CD14-positive monocyte (primary cell): ENCODE measurements at regions not wholly inside any gene's neighbourhood (a gene's known extent, or its start where the extent isn't known, plus 50 kb on each side); places are given as distances from the start of the nearest gene placed in this dataset.

ENCODE experiments used
- DNase-seq, 3 donors: peaks; one replicate each; pipeline ENCODE4 v3.0.0-alpha.2; 2011 to 2022
- H2AFZ ChIP-seq: 2 replicates; pipeline ENCODE4 v1.6.0; 2012; ENCODE audit warnings: mild to moderate bottlenecking, low read depth, low read length, inconsistent platforms; ENCODE audit not compliant: insufficient read depth, poor library complexity, severe bottlenecking
- H3K27ac ChIP-seq, 2 donors: 1 replicate in 1 of 2; 2 replicates in 1 of 2; pipeline ENCODE4 v1.5.1; 2012 to 2013; ENCODE audit warnings: low read length in 2 of 2, control low read depth in 1 of 2, inconsistent platforms in 1 of 2, low read depth in 1 of 2, mild to moderate bottlenecking in 1 of 2
- H3K27me3 ChIP-seq, 2 donors: one replicate each; pipeline versions ENCODE4 v1.6.0 to v1.6.1; 2011 to 2013; ENCODE audit warnings: low read length in 2 of 2; ENCODE audit not compliant: control insufficient read depth in 2 of 2, insufficient read depth in 2 of 2
- H3K36me3 ChIP-seq, 2 donors: replicated peaks in 1 of 2; 1 replicate in 1 of 2; 2 replicates in 1 of 2; pipeline versions ENCODE4 v1.5.1 to v1.6.1; 2012 to 2013; ENCODE audit warnings: low read length in 2 of 2, control low read depth in 1 of 2, inconsistent platforms in 1 of 2, mild to moderate bottlenecking in 1 of 2; ENCODE audit not compliant: insufficient read depth in 2 of 2, control insufficient read depth in 1 of 2
- H3K4me1 ChIP-seq, 2 donors: 1 replicate in 1 of 2; 2 replicates in 1 of 2; pipeline versions ENCODE4 v1.5.1 to v1.6.1; 2012 to 2013; ENCODE audit warnings: low read length in 2 of 2, control low read depth in 1 of 2, inconsistent platforms in 1 of 2, mild to moderate bottlenecking in 1 of 2, moderate library complexity in 1 of 2; ENCODE audit not compliant: insufficient read depth in 2 of 2, control insufficient read depth in 1 of 2
- H3K4me2 ChIP-seq: replicated peaks from 2 replicates; pipeline ENCODE3; 2012; ENCODE audit warnings: low read length, moderate library complexity, mild to moderate bottlenecking; ENCODE audit not compliant: poor library complexity, severe bottlenecking; ENCODE audit errors: extremely low read depth
- H3K4me3 ChIP-seq, 3 experiments: fragments of 200-600 bp in 1 of 3; sonication (generic) in 1 of 3; replicated peaks in 1 of 3; 1 replicate in 2 of 3; 2 replicates in 1 of 3; pipeline ENCODE4 v1.5.1; 2011 to 2013; ENCODE audit warnings: low read length in 3 of 3, mild to moderate bottlenecking in 3 of 3, control low read depth in 2 of 3, low read depth in 2 of 3, inconsistent platforms in 1 of 3, moderate library complexity in 1 of 3
- H3K79me2 ChIP-seq: 2 replicates; pipeline ENCODE4 v1.6.0; 2012; ENCODE audit warnings: mild to moderate bottlenecking, control low read depth, inconsistent platforms, low read length, moderate library complexity; ENCODE audit not compliant: insufficient read depth
- H3K9ac ChIP-seq: 2 replicates; pipeline ENCODE4 v1.6.0; 2017; ENCODE audit warnings: low read length, mild to moderate bottlenecking; ENCODE audit not compliant: insufficient read depth, poor library complexity, severe bottlenecking
- H3K9me3 ChIP-seq, 2 donors: replicated peaks in 1 of 2; 1 replicate in 1 of 2; 2 replicates in 1 of 2; pipeline versions ENCODE4 v1.5.1 to v1.6.1; 2012 to 2013; ENCODE audit warnings: low read length in 2 of 2, control low read depth in 1 of 2; ENCODE audit not compliant: control insufficient read depth in 1 of 2, insufficient read depth in 1 of 2
- H4K20me1 ChIP-seq: 2 replicates; pipeline ENCODE4 v1.6.0; 2012; ENCODE audit warnings: mild to moderate bottlenecking, low read length, control low read depth, moderate library complexity; ENCODE audit not compliant: insufficient read depth
- H3K27ac Mint-ChIP-seq, 7 donors: one replicate each; pipeline ENCODE4 v1.8.0; 2020; ENCODE audit warnings: mild to moderate bottlenecking in 7 of 7, mixed read lengths in 7 of 7, moderate library complexity in 6 of 7, inconsistent platforms in 2 of 7
- H3K27me3 Mint-ChIP-seq, 3 donors: one replicate each; pipeline ENCODE4 v1.8.0; 2021 to 2022; ENCODE audit warnings: low read depth in 3 of 3, mild to moderate bottlenecking in 3 of 3, mixed read lengths in 3 of 3, moderate library complexity in 3 of 3, inconsistent platforms in 1 of 3
- H3K36me3 Mint-ChIP-seq, 2 donors: one replicate each; pipeline ENCODE4 v1.8.0; 2020; ENCODE audit warnings: mixed read lengths in 2 of 2, inconsistent platforms in 1 of 2, mild to moderate bottlenecking in 1 of 2
- H3K4me1 Mint-ChIP-seq: one replicate; pipeline ENCODE4 v1.8.0; 2020; ENCODE audit warnings: mild to moderate bottlenecking, mixed read lengths
- H3K4me3 Mint-ChIP-seq, 2 donors: one replicate each; pipeline ENCODE4 v1.8.0; 2020; ENCODE audit warnings: mild to moderate bottlenecking in 2 of 2, mixed read lengths in 2 of 2, moderate library complexity in 1 of 2
- H3K9me3 Mint-ChIP-seq, 7 donors: one replicate each; pipeline ENCODE4 v1.8.0; 2020 to 2022; ENCODE audit warnings: mixed read lengths in 7 of 7, mild to moderate bottlenecking in 6 of 7, moderate library complexity in 6 of 7, inconsistent platforms in 2 of 7
- WGBS: methylation state at CpG from one replicate; pipeline ENCODE4 v1.1.5; 2013; ENCODE audit warnings: missing lambda C conversion rate; ENCODE audit not compliant: insufficient coverage; 5-methylcytosine and 5-hydroxymethylcytosine counted together
- intact Hi-C, 2 donors: fragments of 100-400 bp; cut with micrococcal nuclease; formaldehyde crosslinking; loops; one replicate each; pipeline versions ENCODE4 v1.15.0 to v1.15.1; 2023
- TF ChIP-seq, protein P1 (sequence below): fragments of 200-600 bp; IDR thresholded peaks from one replicate; pipeline ENCODE4 v1.8.0; 2022; ENCODE audit warnings: antibody characterized with exemption, mild to moderate bottlenecking

DNA sequence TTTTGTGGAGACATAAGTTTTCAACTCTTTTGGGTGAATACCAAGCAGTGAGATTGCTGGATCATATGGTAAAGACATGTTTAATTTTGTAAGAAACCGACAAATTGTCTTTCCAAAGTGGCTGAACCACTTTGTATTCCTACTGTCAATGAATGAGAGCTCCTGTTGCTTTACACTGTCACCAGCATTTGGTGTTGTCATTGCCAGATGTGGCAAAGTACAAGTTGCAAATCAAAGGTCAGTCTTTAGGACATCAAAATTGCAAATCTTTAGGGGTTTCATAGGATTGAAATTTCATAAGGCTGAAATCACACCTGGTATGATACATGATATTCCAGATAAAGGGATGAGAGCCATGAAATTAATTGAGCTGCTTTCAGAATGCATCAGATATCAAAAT, 67.7 kb upstream of the ELOVL6 start:
- H3K27me3 Mint-ChIP-seq, result peaks cover 0 to 2% (median 1%) of the 10 kb centered on the region in 3 donors
- intact Hi-C loops, result no loop called here
- H3K9ac ChIP-seq, result no peak overlapping the region
- TF ChIP-seq, protein P1, sequence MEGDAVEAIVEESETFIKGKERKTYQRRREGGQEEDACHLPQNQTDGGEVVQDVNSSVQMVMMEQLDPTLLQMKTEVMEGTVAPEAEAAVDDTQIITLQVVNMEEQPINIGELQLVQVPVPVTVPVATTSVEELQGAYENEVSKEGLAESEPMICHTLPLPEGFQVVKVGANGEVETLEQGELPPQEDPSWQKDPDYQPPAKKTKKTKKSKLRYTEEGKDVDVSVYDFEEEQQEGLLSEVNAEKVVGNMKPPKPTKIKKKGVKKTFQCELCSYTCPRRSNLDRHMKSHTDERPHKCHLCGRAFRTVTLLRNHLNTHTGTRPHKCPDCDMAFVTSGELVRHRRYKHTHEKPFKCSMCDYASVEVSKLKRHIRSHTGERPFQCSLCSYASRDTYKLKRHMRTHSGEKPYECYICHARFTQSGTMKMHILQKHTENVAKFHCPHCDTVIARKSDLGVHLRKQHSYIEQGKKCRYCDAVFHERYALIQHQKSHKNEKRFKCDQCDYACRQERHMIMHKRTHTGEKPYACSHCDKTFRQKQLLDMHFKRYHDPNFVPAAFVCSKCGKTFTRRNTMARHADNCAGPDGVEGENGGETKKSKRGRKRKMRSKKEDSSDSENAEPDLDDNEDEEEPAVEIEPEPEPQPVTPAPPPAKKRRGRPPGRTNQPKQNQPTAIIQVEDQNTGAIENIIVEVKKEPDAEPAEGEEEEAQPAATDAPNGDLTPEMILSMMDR, result no peak
- H3K27ac ChIP-seq, result no peak overlapping the region
- no peaks in the 10 kb centered on the region for H3K9me3 ChIP-seq
- no peak for DNase-seq
- no peak overlapping the region for H3K4me3 Mint-ChIP-seq
- no peaks in the 10 kb centered on the region for H3K36me3 ChIP-seq
- H2AFZ ChIP-seq, result no peak overlapping the region
- no peaks in the 10 kb centered on the region for H3K4me1 Mint-ChIP-seq
- 100% methylated on average over 1 of the region's 1 CpG for WGBS
- H3K9me3 Mint-ChIP-seq, result peaks cover 0 to 6% (median 0%) of the 10 kb centered on the region in 7 donors
- no peaks in the 10 kb centered on the region for H3K36me3 Mint-ChIP-seq
- no peaks in the 10 kb centered on the region for H3K4me1 ChIP-seq
- no peak overlapping the region for H3K4me2 ChIP-seq
- H3K4me3 ChIP-seq, result no peak overlapping the region
- no peaks in the 10 kb centered on the region for H3K27me3 ChIP-seq
- H3K27ac Mint-ChIP-seq, result no peak overlapping the region
- no peaks in the 10 kb centered on the region for H4K20me1 ChIP-seq
- H3K79me2 ChIP-seq, result no peaks in the 10 kb centered on the region

DNA sequence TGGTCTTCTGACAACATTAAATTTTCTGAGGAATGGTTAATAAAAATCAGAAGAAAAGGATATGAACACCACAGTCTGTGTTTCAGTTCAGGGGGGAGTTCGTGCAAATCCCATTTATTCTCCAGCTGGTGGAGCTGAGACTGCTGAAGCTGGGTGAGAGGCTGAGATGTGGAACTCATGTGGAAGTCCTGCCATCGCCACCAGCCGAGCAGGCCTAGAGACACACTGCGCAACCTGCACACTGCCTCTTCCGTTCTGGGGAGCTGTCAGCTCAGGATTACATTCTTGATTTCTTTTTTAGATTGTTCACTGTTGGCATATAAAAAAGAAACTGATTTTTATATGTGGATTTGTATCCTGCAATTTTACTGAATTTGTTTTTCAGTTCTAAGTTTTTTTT, 66.6 kb upstream of the ELOVL6 start:
- H4K20me1 ChIP-seq, result no peaks in the 10 kb centered on the region
- no peak overlapping the region for H3K9ac ChIP-seq
- H2AFZ ChIP-seq, result no peak overlapping the region
- TF ChIP-seq, protein P1, result no peak
- no peak overlapping the region for H3K4me3 ChIP-seq
- no peak for DNase-seq
- intact Hi-C loops, result no loop called here
- H3K9me3 Mint-ChIP-seq, result peaks cover 0 to 6% (median 0%) of the 10 kb centered on the region in 7 donors
- H3K27ac Mint-ChIP-seq, result no peak overlapping the region
- H3K27me3 Mint-ChIP-seq, result peaks cover 0 to 3% (median 2%) of the 10 kb centered on the region in 3 donors
- H3K36me3 ChIP-seq, result no peaks in the 10 kb centered on the region
- no peaks in the 10 kb centered on the region for H3K36me3 Mint-ChIP-seq
- WGBS, result 96% methylated on average over 4 of the region's 5 CpGs
- H3K4me3 Mint-ChIP-seq, result no peak overlapping the region
- no peaks in the 10 kb centered on the region for H3K79me2 ChIP-seq
- H3K4me2 ChIP-seq, result no peak overlapping the region
- no peaks in the 10 kb centered on the region for H3K4me1 ChIP-seq
- no peaks in the 10 kb centered on the region for H3K4me1 Mint-ChIP-seq
- no peaks in the 10 kb centered on the region for H3K27me3 ChIP-seq
- H3K9me3 ChIP-seq, result no peaks in the 10 kb centered on the region
- H3K27ac ChIP-seq, result no peak overlapping the region
